ENCODE measurements at regions not wholly inside any gene's neighbourhood (a gene's known extent, or its start where the extent isn't known, plus 50 kb on each side); places are given as distances from the start of the nearest gene placed in this dataset.

GRCh38 chr4:123896446-123897071, 500.0 kb downstream of the SPRY1 start:
- no peak for DNase-seq

- no peak for DNase-seq
These were observed 502.5 kb downstream of the SPRY1 start for GRCh38 chr4:123898946-123899666.

DNA sequence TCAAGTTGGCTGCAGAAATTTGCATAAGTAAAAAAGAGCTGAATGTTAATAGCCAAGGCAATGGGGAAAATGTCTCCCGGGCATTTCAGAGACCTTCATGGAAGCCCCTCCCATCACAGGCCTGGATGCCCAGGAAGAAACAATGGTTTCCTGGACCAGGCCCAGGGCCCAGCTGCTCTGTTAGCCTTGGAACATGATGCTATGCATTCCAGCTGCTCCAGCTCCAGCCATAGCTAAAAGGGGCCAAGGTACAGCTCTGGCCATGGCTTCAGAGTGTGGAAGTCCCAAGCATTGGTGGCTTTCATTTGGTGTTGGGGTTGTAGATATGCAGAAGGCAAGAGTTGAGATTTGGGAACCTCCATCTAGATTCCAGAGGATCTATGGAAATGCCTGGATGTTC, 508.3 kb downstream of the SPRY1 start:
- no peak for DNase-seq

- no peak for DNase-seq
These were observed 517.0 kb downstream of the SPRY1 start for GRCh38 chr4:123913598-123913997.

GRCh38 chr4:123916821-123917220, 520.2 kb downstream of the SPRY1 start:
- no peak for DNase-seq

DNA sequence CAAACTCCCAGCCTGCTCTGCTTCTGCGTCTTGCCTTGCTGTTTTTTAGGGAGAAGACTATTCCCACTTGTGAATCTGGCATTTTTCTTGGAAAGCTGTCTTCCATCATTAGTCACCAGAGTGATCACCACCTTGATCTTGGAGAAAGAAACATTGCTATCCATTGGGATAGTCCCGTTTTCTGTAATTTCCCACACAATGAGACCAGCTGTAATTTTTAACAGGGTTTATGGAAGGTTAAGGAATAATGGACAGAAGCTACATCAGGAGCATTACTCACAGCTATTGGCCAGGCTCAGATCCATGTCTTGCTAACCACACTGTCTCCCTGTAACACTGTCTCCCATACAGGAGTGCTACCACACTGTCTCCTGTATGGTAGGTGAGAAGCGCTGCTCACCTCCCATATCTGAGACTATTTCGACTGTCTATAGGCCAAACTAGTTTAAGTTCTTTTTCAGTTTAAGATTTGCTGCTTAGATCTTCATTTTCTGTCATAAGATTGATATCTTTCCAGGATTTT, 523.0 kb downstream of the SPRY1 start:
- DNase-seq = no peak

- DNase-seq = no peak
These were observed 524.7 kb downstream of the SPRY1 start for GRCh38 chr4:123921339-123921738.

DNA sequence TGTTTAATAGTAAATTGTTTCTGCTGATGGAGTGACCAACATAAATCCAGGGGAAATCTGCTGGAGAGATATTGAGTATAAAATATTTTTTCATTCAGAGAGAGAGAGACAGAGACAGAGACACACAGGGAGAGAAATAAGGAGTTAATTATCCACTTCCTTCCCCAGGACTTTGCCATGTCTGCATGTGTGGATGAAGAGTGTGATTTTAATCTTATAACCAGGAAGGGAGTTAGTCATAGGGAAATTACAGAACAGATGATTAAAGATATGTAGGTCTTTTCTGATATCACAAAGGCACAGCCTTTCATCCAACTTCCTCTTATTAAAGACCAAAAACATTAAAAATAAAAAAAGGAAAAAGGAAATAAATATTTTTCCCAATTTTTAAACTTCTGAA, 526.3 kb downstream of the SPRY1 start:
- DNase-seq = no peak

DNA sequence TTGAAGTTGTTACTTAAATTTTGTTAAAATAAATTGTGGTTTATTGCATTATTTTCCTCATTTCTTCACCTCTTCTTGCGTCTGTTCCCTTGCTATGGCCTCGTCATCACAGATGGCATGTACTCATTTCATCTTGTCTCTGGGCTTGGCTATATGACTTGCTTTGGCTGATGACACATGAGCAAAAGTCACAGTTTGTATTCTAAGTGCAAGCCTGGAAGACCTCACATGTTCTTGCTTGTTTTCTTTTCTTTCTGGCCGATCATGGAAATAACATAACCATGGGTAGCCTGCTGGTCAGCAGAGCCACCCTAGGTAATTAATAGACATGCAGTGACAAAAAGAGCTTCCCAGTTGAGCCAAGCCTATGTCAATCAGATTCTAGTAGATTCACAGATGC, 527.9 kb downstream of the SPRY1 start:
- no peak for DNase-seq

GRCh38 chr4:123929565-123929964, 533.0 kb downstream of the SPRY1 start:
- DNase-seq = no peak

DNA sequence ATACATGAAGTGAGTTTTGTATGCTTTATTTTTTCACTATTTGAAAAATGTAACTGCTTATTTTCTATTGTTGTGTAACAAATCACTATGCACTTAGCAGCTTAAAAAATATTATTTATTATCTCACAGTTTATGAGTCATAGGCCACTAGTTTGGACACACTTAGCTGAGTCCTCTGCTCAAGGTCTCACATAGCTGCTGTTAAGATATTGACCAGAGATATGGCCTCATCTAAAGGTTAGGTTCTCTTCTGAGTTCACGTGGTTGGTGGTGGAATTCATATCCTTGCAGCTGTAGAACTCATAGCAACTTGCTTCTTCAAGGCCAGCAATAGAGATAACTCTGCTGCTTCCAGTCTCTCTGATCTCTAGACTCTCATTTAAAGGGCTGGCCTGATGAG, 534.4 kb downstream of the SPRY1 start:
- DNase-seq = no peak

GRCh38 chr4:123934096-123934495, 537.5 kb downstream of the SPRY1 start:
- no peak for DNase-seq

DNA sequence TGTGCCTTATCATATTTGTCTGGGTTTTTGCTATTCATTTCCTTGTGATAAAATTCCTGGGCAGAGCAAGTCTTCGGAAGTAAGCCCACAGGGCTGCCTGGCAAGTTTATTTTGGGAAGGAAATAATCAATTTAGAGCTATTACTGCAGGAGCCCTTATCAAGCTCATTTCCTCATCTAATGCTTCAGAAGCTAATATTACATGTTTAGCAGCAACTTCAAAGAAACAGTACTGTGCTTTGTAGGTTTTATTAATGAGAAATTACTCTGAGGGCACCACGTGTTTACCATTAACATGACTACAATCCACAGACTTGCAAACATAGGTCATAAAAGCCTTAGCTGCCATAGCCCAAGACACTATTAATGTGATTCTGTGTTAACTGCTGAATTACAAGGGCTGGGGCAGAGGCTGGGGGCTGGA, 540.0 kb downstream of the SPRY1 start:
- DNase-seq = no peak

- DNase-seq = no peak
These were observed 541.0 kb downstream of the SPRY1 start for GRCh38 chr4:123937581-123937980.

- DNase-seq = no peak
These were observed 543.0 kb downstream of the SPRY1 start for GRCh38 chr4:123939621-123940020.

DNA sequence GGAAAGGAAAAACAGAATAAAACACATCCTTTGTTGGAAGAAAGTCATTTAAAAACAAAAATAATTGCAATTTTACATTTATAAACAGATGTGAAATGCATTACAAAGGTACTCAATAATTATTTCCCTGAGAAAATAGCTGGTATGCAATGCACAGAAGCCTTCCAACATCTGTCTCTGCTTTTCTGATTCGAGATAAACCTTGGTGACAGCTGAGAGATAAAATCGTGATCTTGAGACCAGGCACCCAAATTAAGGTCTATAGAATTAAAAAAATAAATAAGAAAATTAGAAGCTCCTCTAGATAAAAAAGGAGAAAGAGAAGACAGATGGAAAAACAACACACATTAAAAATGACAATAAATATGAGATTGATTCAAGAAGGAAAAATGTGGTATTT, 544.0 kb downstream of the SPRY1 start:
- no peak for DNase-seq

- DNase-seq = no peak
These were observed 544.7 kb downstream of the SPRY1 start for GRCh38 chr4:123941306-123941705.

- DNase-seq = no peak
These were observed 547.4 kb downstream of the SPRY1 start for GRCh38 chr4:123943976-123944375.

- DNase-seq = no peak
These were observed 548.7 kb downstream of the SPRY1 start for GRCh38 chr4:123945301-123945700.

GRCh38 chr4:123950530-123950929, 553.9 kb downstream of the SPRY1 start:
- no peak for DNase-seq

DNA sequence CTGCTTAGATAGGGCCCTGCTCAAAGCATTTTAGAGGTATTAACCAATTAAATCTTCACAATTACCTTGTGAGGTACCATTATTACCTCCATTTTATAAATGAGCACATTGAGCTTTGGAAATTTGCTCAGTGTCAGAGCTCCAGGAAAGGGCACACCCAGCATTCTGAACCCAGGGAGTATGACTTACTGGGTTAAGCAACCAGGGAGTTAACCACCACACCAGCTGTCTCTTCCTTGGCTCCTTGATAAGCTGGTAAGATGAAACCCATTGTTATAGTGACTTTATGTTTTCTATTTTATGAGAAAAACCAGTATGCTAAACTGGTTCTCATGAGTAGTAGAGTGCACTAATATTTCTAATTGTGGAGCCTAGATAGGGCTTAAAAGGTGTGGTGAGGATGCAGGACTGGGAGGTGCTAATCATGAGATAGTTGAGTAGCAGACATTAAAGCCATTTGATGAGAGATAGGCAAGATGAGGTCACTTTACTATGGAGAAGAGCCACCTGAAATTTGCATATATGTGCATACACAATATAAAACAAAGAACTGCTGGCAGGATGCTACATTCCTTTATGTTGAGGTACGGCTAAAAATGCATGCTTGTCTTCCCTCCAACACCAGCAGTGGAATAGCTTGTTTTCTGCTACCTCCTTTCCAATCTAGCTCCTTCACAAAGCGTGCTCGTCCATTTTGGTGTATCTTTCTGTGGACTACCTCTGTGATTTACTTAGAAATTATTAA, 556.1 kb downstream of the SPRY1 start:
- DNase-seq = no peak

DNA sequence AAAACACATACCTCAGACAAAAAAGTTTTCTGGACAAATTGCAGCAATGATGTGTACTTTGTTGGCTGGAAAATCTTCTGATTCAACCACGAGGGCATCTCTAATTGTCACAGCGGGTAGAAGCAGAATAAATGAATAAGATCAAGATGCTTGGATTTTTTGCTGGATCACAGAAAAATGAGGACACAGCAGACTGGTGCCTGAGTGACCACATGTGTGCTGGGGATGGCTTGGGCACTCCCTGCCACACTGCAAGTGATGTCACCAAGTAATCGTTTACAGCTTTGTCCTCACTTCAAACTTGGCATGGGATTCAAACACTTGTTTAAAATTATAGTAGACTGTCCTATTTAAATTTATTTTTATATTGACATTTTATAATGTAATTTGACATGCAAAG, 557.0 kb downstream of the SPRY1 start:
- no peak for DNase-seq

DNA sequence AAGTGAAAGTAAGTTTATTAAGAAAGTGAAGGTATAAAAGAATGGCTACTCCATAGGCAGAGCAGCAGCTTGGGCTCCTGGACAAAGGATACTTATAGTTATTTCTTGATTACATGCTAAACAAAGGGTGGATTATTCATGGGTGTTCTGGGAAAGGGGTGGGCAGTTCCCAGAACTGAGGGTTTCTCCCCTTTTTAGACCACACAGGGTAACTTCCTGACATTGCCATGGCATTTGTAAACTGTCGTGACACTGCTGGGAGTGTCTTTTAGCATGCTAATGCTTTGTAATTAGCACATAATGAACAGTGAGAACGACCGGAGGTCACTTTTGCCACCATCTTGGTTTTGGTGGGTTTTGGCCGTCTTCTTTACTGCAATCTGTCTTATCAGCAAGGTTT, 557.6 kb downstream of the SPRY1 start:
- no peak for DNase-seq
